ENCODE measurements at regions not wholly inside any gene's neighbourhood (a gene's known extent, or its start where the extent isn't known, plus 50 kb on each side); places are given as distances from the start of the nearest gene placed in this dataset.

- Mint-ChIP-seq H3K9me3 (peaks cover 3% of the 10 kb centered on the region), H3K4me3 (no peak overlapping the region), H3K27ac (ENCODE audit: unreplicated experiment) (no peak overlapping the region), H3K27me3 (ENCODE audit: low read depth) (no peaks in the 10 kb centered on the region), H3K4me1 (peaks cover 5% of the 10 kb centered on the region), H3K36me3 (ENCODE audit: low read depth) (no peaks in the 10 kb centered on the region)
- DNase-seq (ENCODE audit: low read depth, low spot score): no peak
- TF ChIP-seq, protein P1, sequence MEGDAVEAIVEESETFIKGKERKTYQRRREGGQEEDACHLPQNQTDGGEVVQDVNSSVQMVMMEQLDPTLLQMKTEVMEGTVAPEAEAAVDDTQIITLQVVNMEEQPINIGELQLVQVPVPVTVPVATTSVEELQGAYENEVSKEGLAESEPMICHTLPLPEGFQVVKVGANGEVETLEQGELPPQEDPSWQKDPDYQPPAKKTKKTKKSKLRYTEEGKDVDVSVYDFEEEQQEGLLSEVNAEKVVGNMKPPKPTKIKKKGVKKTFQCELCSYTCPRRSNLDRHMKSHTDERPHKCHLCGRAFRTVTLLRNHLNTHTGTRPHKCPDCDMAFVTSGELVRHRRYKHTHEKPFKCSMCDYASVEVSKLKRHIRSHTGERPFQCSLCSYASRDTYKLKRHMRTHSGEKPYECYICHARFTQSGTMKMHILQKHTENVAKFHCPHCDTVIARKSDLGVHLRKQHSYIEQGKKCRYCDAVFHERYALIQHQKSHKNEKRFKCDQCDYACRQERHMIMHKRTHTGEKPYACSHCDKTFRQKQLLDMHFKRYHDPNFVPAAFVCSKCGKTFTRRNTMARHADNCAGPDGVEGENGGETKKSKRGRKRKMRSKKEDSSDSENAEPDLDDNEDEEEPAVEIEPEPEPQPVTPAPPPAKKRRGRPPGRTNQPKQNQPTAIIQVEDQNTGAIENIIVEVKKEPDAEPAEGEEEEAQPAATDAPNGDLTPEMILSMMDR (conservative IDR thresholded peaks at IDR 0.05): no peak
Measured at GRCh38 chr1:224850446-224850845, 79.0 kb upstream of the DNAH14 start.

GRCh38 chr1:224851210-224851847 lies 78.1 kb upstream of the DNAH14 start:
- no peaks in the 10 kb centered on the region for H3K36me3 Mint-ChIP-seq (ENCODE audit: low read depth)
- H3K27me3 Mint-ChIP-seq (ENCODE audit: low read depth): no peaks in the 10 kb centered on the region
- H3K4me3 Mint-ChIP-seq: no peak overlapping the region
- H3K4me1 Mint-ChIP-seq: peaks cover 5% of the 10 kb centered on the region
- H3K27ac Mint-ChIP-seq (ENCODE audit: unreplicated experiment): no peak overlapping the region
- peak; percentile 53 for DNase-seq (ENCODE audit: low read depth, low spot score)
- H3K9me3 Mint-ChIP-seq: peaks cover 3% of the 10 kb centered on the region
- TF ChIP-seq, protein P1 (conservative IDR thresholded peaks at IDR 0.05): peak; percentile 71

DNA sequence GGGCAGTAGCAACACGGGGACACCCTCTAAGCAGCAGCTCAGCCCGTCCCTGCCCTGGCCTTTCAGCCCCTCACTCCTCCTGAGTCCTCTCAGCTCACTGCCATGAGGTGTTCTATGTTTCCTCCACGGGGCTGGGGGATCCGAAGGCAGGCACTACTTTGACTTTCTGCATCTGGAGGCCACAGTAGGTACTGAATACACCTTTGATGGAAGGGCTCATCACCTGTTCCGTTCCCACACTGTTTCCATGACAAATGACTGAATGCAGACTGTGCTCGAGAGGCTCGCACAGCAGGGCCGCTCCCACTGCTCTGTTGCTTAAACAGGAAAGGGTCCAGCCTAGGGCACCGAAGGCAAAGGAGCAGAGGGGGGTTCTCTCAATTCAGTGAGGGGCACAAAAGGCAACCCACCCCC lies 77.6 kb upstream of the DNAH14 start:
- no peak for DNase-seq (ENCODE audit: low read depth, low spot score)
- H3K27me3 Mint-ChIP-seq (ENCODE audit: low read depth): no peaks in the 10 kb centered on the region
- peaks cover 5% of the 10 kb centered on the region for H3K4me1 Mint-ChIP-seq
- peaks cover 3% of the 10 kb centered on the region for H3K9me3 Mint-ChIP-seq
- H3K36me3 Mint-ChIP-seq (ENCODE audit: low read depth): no peaks in the 10 kb centered on the region
- H3K4me3 Mint-ChIP-seq: no peak overlapping the region
- TF ChIP-seq, protein P1 (conservative IDR thresholded peaks at IDR 0.05): peak; percentile 13
- H3K27ac Mint-ChIP-seq (ENCODE audit: unreplicated experiment): no peak overlapping the region

DNA sequence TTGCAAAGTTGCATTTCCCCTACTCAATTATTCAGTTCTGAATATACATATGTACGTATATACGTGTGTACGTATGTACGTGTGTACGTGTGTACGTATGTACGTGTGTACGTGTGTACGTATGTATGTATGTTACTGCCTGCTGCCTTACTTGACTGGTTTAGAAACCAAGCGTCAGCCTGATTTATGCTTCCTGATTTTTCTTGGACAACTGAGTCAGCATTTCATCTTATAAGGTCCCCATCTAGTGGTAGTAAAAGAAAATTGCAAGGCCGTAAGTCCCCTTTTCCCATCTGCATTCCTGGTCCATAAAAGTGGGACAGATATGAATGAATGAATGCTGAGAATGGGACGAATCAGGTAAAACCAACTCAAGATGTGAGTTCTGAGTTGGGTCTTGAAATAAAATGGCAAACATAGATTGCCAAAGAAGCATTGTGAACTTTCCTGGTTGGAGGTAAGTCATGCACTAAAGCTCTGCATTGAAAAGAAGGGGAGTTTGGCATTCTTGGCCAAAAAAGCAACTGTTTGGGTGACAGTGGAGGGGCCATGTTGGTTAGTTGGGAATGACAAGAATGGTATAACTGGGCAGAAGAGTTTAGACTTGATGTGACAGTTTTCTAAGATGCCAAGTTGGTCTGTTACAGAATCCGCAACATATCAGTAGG lies 76.4 kb upstream of the DNAH14 start:
- TF ChIP-seq, protein P1 (conservative IDR thresholded peaks at IDR 0.05): peak; percentile 78
- no peak overlapping the region for H3K4me3 Mint-ChIP-seq
- peaks cover 5% of the 10 kb centered on the region for H3K4me1 Mint-ChIP-seq
- H3K9me3 Mint-ChIP-seq: peaks cover 3% of the 10 kb centered on the region
- no peaks in the 10 kb centered on the region for H3K27me3 Mint-ChIP-seq (ENCODE audit: low read depth)
- no peaks in the 10 kb centered on the region for H3K36me3 Mint-ChIP-seq (ENCODE audit: low read depth)
- no peak for DNase-seq (ENCODE audit: low read depth, low spot score)
- no peak overlapping the region for H3K27ac Mint-ChIP-seq (ENCODE audit: unreplicated experiment)

GRCh38 chr1:224856973-224857372 lies 72.5 kb upstream of the DNAH14 start:
- peaks cover 27% of the 10 kb centered on the region for H3K4me1 Mint-ChIP-seq
- no peaks in the 10 kb centered on the region for H3K9me3 Mint-ChIP-seq
- TF ChIP-seq, protein P1 (conservative IDR thresholded peaks at IDR 0.05): no peak
- no peaks in the 10 kb centered on the region for H3K36me3 Mint-ChIP-seq (ENCODE audit: low read depth)
- H3K4me3 Mint-ChIP-seq: no peak overlapping the region
- no peak overlapping the region for H3K27ac Mint-ChIP-seq (ENCODE audit: unreplicated experiment)
- H3K27me3 Mint-ChIP-seq (ENCODE audit: low read depth): peaks cover 3% of the 10 kb centered on the region
- DNase-seq (ENCODE audit: low read depth, low spot score): no peak
